ENCODE measurements at regions not wholly inside any gene's neighbourhood (a gene's known extent, or its start where the extent isn't known, plus 50 kb on each side); places are given as distances from the start of the nearest gene placed in this dataset.

DNA sequence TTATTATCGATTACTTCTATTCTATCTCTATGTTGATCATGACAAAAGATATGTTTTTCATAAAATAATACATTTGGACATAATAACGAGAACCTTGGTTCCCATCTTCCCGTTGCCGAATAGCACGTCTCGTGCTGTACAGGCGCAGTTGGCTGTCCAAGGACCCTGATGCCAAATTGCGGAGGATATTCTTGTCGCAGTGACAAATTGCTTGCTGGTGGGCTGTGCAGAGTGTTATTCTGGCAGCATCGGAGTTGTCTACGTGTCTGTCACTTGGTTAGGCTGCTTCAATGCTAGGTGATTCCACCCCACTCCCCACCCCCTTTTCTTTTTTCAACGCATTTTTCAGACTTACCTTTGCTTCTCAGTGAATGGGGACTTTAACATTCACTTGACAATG, 546.8 kb downstream of the PRKD1 start:
- TF ChIP-seq, protein P1, sequence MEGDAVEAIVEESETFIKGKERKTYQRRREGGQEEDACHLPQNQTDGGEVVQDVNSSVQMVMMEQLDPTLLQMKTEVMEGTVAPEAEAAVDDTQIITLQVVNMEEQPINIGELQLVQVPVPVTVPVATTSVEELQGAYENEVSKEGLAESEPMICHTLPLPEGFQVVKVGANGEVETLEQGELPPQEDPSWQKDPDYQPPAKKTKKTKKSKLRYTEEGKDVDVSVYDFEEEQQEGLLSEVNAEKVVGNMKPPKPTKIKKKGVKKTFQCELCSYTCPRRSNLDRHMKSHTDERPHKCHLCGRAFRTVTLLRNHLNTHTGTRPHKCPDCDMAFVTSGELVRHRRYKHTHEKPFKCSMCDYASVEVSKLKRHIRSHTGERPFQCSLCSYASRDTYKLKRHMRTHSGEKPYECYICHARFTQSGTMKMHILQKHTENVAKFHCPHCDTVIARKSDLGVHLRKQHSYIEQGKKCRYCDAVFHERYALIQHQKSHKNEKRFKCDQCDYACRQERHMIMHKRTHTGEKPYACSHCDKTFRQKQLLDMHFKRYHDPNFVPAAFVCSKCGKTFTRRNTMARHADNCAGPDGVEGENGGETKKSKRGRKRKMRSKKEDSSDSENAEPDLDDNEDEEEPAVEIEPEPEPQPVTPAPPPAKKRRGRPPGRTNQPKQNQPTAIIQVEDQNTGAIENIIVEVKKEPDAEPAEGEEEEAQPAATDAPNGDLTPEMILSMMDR (conservative IDR thresholded peaks at IDR 0.05; ENCODE audit: low read length) = no peak
- no peak for DNase-seq (ENCODE audit: low read depth)

DNA sequence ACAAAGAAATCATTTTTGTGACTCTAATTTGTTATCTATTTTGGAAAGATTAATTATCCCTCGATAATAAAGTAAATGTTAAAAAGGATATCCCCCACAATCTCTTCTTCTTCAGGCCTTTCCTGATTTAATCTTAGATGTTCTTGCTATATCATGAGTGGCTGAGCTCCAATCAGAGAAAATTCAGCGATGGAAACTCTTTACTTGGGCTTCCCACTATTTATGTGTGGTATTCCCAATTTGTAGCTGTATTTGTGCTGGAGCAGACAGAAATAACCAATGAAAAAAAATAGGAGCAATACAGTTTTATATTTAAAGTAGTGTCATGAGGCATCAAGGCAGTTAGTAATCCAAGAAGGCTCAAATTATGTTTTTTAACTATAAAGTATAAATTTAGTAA, 539.1 kb downstream of the PRKD1 start:
- no peak overlapping the region for H3K4me3 ChIP-seq (ENCODE audit: low read length)
- DNase-seq (ENCODE audit: low read depth) = no peak
- TF ChIP-seq, protein P1 (conservative IDR thresholded peaks at IDR 0.05; ENCODE audit: low read length) = no peak

More for the DNA sequence above, 546.8 kb downstream of the PRKD1 start:
- no peak overlapping the region for H3K4me3 ChIP-seq (ENCODE audit: low read length)

DNA sequence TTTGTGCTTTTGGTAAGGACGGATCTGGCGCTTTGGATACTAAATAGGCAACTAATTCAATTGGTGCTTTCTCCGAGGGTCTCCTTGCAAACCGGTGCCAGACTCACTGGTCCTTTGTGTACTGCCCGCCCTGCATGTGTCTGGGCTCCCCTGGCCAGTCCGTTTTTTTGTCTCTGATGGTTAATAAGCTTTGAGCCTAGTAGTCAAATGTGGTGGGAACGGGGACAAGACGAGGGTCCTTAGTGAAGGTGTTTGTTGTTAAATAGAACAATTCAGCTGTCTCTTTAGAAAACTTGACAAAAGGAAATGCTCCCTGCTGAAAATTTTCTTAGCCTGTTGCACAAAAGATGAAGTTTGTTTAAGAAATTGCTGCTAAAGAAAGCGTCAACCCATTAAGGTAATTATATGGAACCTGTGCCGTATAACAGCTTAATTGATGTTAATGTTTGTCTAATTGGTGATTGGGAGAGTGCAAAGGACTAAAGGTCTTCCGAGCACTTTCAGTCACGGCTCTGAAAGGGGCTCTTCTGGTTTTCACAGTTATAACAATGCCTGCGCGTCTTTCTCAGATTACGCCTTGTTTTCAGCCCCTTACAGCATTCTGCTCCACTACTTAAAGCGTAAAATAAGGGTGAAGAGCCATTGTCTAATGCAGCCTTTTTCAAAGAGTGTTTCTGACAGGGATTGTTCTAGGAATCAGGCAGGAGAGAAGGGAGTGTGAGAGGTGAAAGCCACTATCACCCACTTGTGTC, 537.4 kb downstream of the PRKD1 start:
- no peak overlapping the region for H3K4me3 ChIP-seq (ENCODE audit: low read length)
- TF ChIP-seq, protein P1 (conservative IDR thresholded peaks at IDR 0.05; ENCODE audit: low read length) = no peak
- DNase-seq (ENCODE audit: low read depth) = no peak

GRCh38 chr14:29391231-29391630, 536.4 kb downstream of the PRKD1 start:
- H3K4me3 ChIP-seq (ENCODE audit: low read length) = no peak overlapping the region
- TF ChIP-seq, protein P1 (conservative IDR thresholded peaks at IDR 0.05; ENCODE audit: low read length) = no peak
- no peak for DNase-seq (ENCODE audit: low read depth)

DNA sequence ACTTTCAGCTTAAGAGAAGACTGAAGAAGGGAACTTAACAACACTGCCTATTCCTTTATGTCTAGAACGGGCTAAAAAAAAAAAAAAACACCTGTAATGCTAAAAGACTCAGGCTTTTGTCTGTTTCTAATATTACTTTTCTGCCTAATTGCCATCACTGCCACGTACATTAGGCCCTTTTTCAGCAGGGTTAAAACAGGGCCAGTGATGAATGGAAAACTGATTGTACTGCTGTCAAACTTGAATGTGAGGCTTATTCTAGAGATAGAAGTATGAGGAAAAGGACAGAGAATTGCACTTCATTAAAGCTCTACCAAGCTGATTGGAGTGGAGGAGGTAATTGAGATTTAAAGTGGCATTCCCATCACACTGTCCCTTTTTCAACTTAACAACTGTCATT, 535.8 kb downstream of the PRKD1 start:
- TF ChIP-seq, protein P1 (conservative IDR thresholded peaks at IDR 0.05; ENCODE audit: low read length) = no peak
- DNase-seq (ENCODE audit: low read depth) = no peak
- H3K4me3 ChIP-seq (ENCODE audit: low read length) = no peak overlapping the region

DNA sequence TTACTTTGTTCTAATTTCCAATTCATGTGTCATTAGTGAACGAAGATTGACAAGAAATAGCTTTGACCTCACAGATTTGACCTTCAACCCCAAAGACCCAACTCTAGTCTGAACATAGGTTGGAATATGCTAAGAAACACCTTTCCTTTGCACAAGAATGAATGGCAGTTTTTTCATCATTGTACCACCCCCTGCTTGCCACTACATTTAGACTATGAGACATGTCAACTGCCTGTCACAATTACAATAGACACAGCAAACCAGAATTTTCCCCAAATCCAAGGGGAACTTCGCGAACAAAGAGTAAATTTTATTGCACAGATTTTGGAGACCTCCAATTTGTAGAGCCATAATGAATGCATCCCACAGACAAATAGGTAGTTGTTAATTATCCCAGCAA, 535.4 kb downstream of the PRKD1 start:
- TF ChIP-seq, protein P1 (conservative IDR thresholded peaks at IDR 0.05; ENCODE audit: low read length) = no peak
- DNase-seq (ENCODE audit: low read depth) = no peak
- no peak overlapping the region for H3K4me3 ChIP-seq (ENCODE audit: low read length)

GRCh38 chr14:29403091-29403490, 524.6 kb downstream of the PRKD1 start:
- H3K4me3 ChIP-seq (ENCODE audit: low read length) = no peak overlapping the region
- DNase-seq (ENCODE audit: low read depth) = no peak
- TF ChIP-seq, protein P1 (conservative IDR thresholded peaks at IDR 0.05; ENCODE audit: low read length) = no peak
